Tibial nerve (tissue), 3 donors: ENCODE measurements at regions not wholly inside any gene's neighbourhood (a gene's known extent, or its start where the extent isn't known, plus 50 kb on each side); places are given as distances from the start of the nearest gene placed in this dataset.

Experiments used
- POLR2A ChIP-seq, 2 donors: fragments of 450-650 bp; IDR thresholded peaks; one replicate each; pipeline ENCODE4 v1.6.1; 2017; ENCODE audit warnings: antibody characterized with exemption in 2 of 2, mild to moderate bottlenecking in 2 of 2, moderate library complexity in 2 of 2
- TF ChIP-seq, protein P1 (sequence below), 5 experiments: fragments of 200-600 bp in 3 of 5; fragments of 450-650 bp in 2 of 5; sonication (generic) in 3 of 5; IDR thresholded peaks; one replicate each; pipeline ENCODE4 v1.5.1; 2016 to 2019; ENCODE audit warnings: antibody characterized with exemption in 5 of 5, mild to moderate bottlenecking in 3 of 5, moderate library complexity in 2 of 5

DNA sequence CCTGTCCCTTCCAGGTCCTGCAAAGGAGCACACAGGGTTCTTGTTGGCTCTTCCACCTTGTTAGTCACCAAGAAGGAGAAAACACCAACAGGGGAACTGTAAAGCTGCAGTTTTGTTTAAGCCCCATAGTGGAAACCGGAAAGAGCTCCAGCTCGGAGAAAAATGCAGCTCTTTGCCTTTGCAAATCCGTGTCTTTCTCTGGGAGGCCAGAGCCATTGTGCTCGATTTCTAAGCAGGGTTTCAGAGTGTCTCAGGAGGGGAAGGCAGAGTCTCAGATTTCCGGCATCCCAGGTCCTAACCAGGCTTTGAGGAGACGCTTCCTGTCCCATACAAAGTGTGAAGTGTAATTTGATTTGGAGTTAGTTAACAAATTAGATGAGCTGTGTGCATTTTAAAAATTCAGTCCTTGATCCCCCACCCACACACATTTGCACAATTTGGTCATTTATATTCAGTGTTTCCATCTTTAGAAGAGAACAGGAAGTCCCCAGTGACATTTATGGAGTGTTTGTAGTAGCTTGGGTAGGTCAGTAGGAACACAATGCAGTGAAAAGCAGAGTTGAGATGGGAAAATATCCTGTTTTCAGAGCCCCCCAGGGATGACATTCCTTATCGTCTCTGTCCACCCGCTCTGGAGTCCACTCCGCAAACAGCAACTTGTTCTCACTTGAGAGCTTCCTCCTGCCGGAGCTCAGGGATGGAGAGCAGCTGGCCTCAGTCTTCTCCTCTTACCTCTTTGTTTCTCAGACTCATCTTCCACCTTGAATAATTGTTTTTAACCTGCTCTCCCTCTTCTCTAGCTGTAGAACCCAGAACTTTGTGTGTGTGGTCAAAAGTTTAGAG is 331.9 kb downstream of the SEC14L1 start:
- TF ChIP-seq, protein P1, sequence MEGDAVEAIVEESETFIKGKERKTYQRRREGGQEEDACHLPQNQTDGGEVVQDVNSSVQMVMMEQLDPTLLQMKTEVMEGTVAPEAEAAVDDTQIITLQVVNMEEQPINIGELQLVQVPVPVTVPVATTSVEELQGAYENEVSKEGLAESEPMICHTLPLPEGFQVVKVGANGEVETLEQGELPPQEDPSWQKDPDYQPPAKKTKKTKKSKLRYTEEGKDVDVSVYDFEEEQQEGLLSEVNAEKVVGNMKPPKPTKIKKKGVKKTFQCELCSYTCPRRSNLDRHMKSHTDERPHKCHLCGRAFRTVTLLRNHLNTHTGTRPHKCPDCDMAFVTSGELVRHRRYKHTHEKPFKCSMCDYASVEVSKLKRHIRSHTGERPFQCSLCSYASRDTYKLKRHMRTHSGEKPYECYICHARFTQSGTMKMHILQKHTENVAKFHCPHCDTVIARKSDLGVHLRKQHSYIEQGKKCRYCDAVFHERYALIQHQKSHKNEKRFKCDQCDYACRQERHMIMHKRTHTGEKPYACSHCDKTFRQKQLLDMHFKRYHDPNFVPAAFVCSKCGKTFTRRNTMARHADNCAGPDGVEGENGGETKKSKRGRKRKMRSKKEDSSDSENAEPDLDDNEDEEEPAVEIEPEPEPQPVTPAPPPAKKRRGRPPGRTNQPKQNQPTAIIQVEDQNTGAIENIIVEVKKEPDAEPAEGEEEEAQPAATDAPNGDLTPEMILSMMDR (IDR thresholded peaks at IDR 0.05) = no peak
- no peak for TF ChIP-seq POLR2A (IDR thresholded peaks at IDR 0.05)
